ENCODE measurements at regions not wholly inside any gene's neighbourhood (a gene's known extent, or its start where the extent isn't known, plus 50 kb on each side); places are given as distances from the start of the nearest gene placed in this dataset.
A peak's percentile ranks its signal among the peaks of the same experiment; 100 is the strongest.

- FAIRE-seq (no peak), DNase-seq (ENCODE audit: low spot score) (no peak)
Observed at GRCh38 chr21:41045534-41046268, 122.3 kb upstream of the BACE2 start.

- FAIRE-seq (no peak), DNase-seq (ENCODE audit: low spot score) (no peak)
Observed at GRCh38 chr21:41048145-41048544, 119.8 kb upstream of the BACE2 start.

GRCh38 chr21:41048623-41049022, 119.3 kb upstream of the BACE2 start:
- no peak for FAIRE-seq
- DNase-seq (ENCODE audit: low spot score), result no peak

GRCh38 chr21:41052820-41053555, 115.0 kb upstream of the BACE2 start:
- FAIRE-seq, result no peak

GRCh38 chr21:41054018-41054578, 113.9 kb upstream of the BACE2 start:
- no peak for FAIRE-seq
- no peak for DNase-seq (ENCODE audit: low spot score)

More at GRCh38 chr21:41052820-41053555, 115.0 kb upstream of the BACE2 start:
- no peak for DNase-seq (ENCODE audit: low spot score)

- DNase-seq (ENCODE audit: low spot score) (no peak), FAIRE-seq (no peak)
Observed at GRCh38 chr21:41055266-41055665, 112.7 kb upstream of the BACE2 start.

- peak; percentile 6 for DNase-seq (ENCODE audit: low spot score)
- no peak for FAIRE-seq
Observed at GRCh38 chr21:41059871-41060270, 108.1 kb upstream of the BACE2 start.

GRCh38 chr21:41061701-41062100, 106.3 kb upstream of the BACE2 start:
- FAIRE-seq (no peak), DNase-seq (ENCODE audit: low spot score) (no peak)

GRCh38 chr21:41064334-41064791, 103.6 kb upstream of the BACE2 start:
- DNase-seq (ENCODE audit: low spot score) (no peak), FAIRE-seq (no peak)

- no peak for DNase-seq (ENCODE audit: low spot score)
- FAIRE-seq, result no peak
Observed at GRCh38 chr21:41064951-41065350, 103.0 kb upstream of the BACE2 start.

- no peak for DNase-seq (ENCODE audit: low spot score)
- FAIRE-seq, result no peak
Observed at GRCh38 chr21:41065539-41065938, 102.4 kb upstream of the BACE2 start.

GRCh38 chr21:41066086-41066938, 101.6 kb upstream of the BACE2 start:
- FAIRE-seq, result no peak

GRCh38 chr21:41067709-41068108, 100.3 kb upstream of the BACE2 start:
- no peak for FAIRE-seq
- DNase-seq (ENCODE audit: low spot score), result no peak

More at GRCh38 chr21:41066086-41066938, 101.6 kb upstream of the BACE2 start:
- DNase-seq (ENCODE audit: low spot score), result no peak

- DNase-seq (ENCODE audit: low spot score) (no peak), FAIRE-seq (no peak)
Observed at GRCh38 chr21:41068496-41068895, 99.5 kb upstream of the BACE2 start.

GRCh38 chr21:41068967-41069642, 98.9 kb upstream of the BACE2 start:
- no peak for FAIRE-seq
- DNase-seq (ENCODE audit: low spot score), result peak; percentile 59

GRCh38 chr21:41070284-41070683, 97.7 kb upstream of the BACE2 start:
- DNase-seq (ENCODE audit: low spot score), result no peak
- FAIRE-seq, result no peak

- DNase-seq (ENCODE audit: low spot score) (no peak), FAIRE-seq (no peak)
Observed at GRCh38 chr21:41071258-41072171, 96.4 kb upstream of the BACE2 start.

- no peak for DNase-seq (ENCODE audit: low spot score)
- no peak for FAIRE-seq
Observed at GRCh38 chr21:41073558-41073957, 94.4 kb upstream of the BACE2 start.

GRCh38 chr21:41074396-41075184, 93.4 kb upstream of the BACE2 start:
- DNase-seq (ENCODE audit: low spot score) (no peak), FAIRE-seq (no peak)

Measured in urothelium cell line (cell line).